ENCODE measurements at regions not wholly inside any gene's neighbourhood (a gene's known extent, or its start where the extent isn't known, plus 50 kb on each side); places are given as distances from the start of the nearest gene placed in this dataset.

DNA sequence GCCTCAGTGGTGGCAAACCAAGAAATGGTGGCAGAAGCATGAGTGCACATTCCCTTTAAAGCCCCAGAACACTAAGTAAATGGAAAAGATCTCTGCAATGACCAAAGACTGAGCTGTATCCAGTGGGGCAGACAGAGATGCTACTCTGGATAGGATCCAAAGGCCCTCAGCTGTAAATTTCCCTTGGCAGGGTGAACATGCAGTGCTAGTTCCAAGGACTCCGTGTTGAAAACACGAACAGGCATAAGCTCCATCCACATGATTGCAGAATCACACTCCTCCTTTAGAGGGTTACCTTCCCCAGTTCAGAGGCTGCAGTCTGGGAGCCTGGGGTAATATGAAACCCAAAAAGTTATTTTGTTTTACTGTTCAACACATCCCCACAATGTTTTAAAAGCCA, 98.6 kb upstream of the KLF7 start:
- Histone ChIP-seq H3K4me1 (ENCODE audit: control insufficient read depth in 1 of 2, insufficient read depth in 2 of 2, low read depth in 1 of 2, low read length in 1 of 2) (peaks cover 4 to 6% of the 10 kb centered on the region in 2 experiments; a peak in 3 of 4 replicates), H3K9me2 (no peaks in the 10 kb centered on the region), H4K20me1 (ENCODE audit: insufficient read depth) (no peaks in the 10 kb centered on the region), H3K36me3 (replicated peaks in 1 of 2; ENCODE audit: control insufficient read depth in 1 of 2, insufficient read depth in 2 of 2, low read length in 1 of 2) (no peaks in the 10 kb centered on the region), H2AFZ (ENCODE audit: low read depth) (no peak overlapping the region), H3F3A (replicated peaks; ENCODE audit: insufficient read depth) (peaks cover 3% of the 10 kb centered on the region), H3K4me2 (no peak overlapping the region), H3K9me3 (no peaks in the 10 kb centered on the region), H3K27ac (ENCODE audit: low read depth in 2 of 2, low read length in 1 of 2) (no peak overlapping the region), H3K4me3 (ENCODE audit: low read depth in 2 of 2, low read length in 1 of 2) (no peak overlapping the region), H3K79me2 (ENCODE audit: insufficient read depth) (no peaks in the 10 kb centered on the region), H3K9ac (no peak overlapping the region), H3K27me3 (ENCODE audit: insufficient read depth) (no peaks in the 10 kb centered on the region)
- ChIA-PET POLR2A (no interaction called here), CTCF (interaction anchor here (1.7 kb wide), 1 partner anchor 19 kb away, joined by 3 read pairs; no protein-coding TSS in a partner anchor)
- WGBS (ENCODE audit: low lambda C conversion rate) = 100% methylated on average over 2 of the region's 2 CpGs
- TF ChIP-seq TAF1 (IDR thresholded peaks at IDR 0.05; ENCODE audit: borderline replicate concordance, low read depth, low read length) (no peak), RXRA (IDR thresholded peaks at IDR 0.05; ENCODE audit: borderline replicate concordance, low read depth) (no peak), EZH2phosphoT487 (IDR thresholded peaks at IDR 0.05; ENCODE audit: borderline replicate concordance, low read depth) (no peak), YY1 (IDR thresholded peaks at IDR 0.05; ENCODE audit: low read depth) (no peak), GABPA (IDR thresholded peaks at IDR 0.05; ENCODE audit: low read depth) (no peak), POLR2AphosphoS5 (IDR thresholded peaks at IDR 0.05; ENCODE audit: low read depth, low read length) (no peak), MAX (IDR thresholded peaks at IDR 0.05; ENCODE audit: low read depth) (no peak), USF2 (IDR thresholded peaks at IDR 0.05; ENCODE audit: borderline replicate concordance, low read depth, low read length) (no peak), NRF1 (IDR thresholded peaks at IDR 0.05; ENCODE audit: low read depth, low read length) (no peak), IRF3 (IDR thresholded peaks at IDR 0.05; ENCODE audit: low read depth, low read length) (no peak)
- TF ChIP-seq, protein P1, sequence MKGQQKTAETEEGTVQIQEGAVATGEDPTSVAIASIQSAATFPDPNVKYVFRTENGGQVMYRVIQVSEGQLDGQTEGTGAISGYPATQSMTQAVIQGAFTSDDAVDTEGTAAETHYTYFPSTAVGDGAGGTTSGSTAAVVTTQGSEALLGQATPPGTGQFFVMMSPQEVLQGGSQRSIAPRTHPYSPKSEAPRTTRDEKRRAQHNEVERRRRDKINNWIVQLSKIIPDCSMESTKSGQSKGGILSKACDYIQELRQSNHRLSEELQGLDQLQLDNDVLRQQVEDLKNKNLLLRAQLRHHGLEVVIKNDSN (IDR thresholded peaks at IDR 0.05; ENCODE audit: borderline replicate concordance, low read depth) = no peak
- DNase-seq = no peak

DNA sequence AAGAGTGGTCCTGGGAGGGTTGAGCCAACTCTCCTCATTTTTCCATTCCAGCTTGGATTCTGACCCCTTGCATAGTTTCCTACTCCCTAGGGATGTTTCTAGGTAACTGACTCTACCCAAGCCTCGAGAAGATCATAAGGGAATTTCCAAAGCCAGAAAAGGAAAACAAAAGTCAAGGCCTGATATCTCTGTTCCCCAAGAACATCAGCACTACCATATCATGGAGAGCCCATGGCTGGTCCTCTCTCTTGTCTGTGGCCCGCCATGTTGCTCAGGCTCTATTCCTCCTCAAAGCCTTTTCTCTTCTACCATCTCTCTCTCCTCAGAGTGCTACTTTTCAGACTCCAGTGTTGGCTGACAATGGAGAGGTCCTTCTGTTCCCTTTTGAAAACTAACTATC, 99.6 kb upstream of the KLF7 start:
- Histone ChIP-seq H3F3A (replicated peaks; ENCODE audit: insufficient read depth) (no peaks in the 10 kb centered on the region), H3K36me3 (replicated peaks in 1 of 2; ENCODE audit: control insufficient read depth in 1 of 2, insufficient read depth in 2 of 2, low read length in 1 of 2) (no peaks in the 10 kb centered on the region), H4K20me1 (ENCODE audit: insufficient read depth) (no peaks in the 10 kb centered on the region), H2AFZ (ENCODE audit: low read depth) (no peak overlapping the region), H3K9me3 (no peaks in the 10 kb centered on the region), H3K4me3 (ENCODE audit: low read depth in 2 of 2, low read length in 1 of 2) (no peak overlapping the region), H3K9ac (no peak overlapping the region), H3K27me3 (ENCODE audit: insufficient read depth) (no peaks in the 10 kb centered on the region), H3K4me2 (no peak overlapping the region), H3K9me2 (no peaks in the 10 kb centered on the region), H3K27ac (ENCODE audit: low read depth in 2 of 2, low read length in 1 of 2) (no peak overlapping the region), H3K4me1 (ENCODE audit: control insufficient read depth in 1 of 2, insufficient read depth in 2 of 2, low read depth in 1 of 2, low read length in 1 of 2) (peaks cover 0 to 4% of the 10 kb centered on the region in 2 experiments; a peak in 3 of 4 replicates), H3K79me2 (ENCODE audit: insufficient read depth) (no peaks in the 10 kb centered on the region)
- TF ChIP-seq SMC3 (IDR thresholded peaks at IDR 0.05; ENCODE audit: low read depth, low read length) (no peak), CTCF (IDR thresholded peaks at IDR 0.05) (no peak), TAF1 (IDR thresholded peaks at IDR 0.05; ENCODE audit: borderline replicate concordance, low read depth, low read length) (no peak), FOSL2 (IDR thresholded peaks at IDR 0.05; ENCODE audit: borderline replicate concordance, low read depth) (no peak)
- TF ChIP-seq, protein P2, sequence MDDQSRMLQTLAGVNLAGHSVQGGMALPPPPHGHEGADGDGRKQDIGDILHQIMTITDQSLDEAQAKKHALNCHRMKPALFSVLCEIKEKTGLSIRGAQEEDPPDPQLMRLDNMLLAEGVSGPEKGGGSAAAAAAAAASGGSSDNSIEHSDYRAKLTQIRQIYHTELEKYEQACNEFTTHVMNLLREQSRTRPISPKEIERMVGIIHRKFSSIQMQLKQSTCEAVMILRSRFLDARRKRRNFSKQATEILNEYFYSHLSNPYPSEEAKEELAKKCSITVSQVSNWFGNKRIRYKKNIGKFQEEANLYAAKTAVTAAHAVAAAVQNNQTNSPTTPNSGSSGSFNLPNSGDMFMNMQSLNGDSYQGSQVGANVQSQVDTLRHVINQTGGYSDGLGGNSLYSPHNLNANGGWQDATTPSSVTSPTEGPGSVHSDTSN (IDR thresholded peaks at IDR 0.05) = no peak
- POLR2A ChIA-PET = interaction anchor here (1.0 kb wide), 1 partner anchor 99 kb away, joined by 4 read pairs; the partner anchor contains the start of gene KLF7
- CTCF ChIA-PET = interaction anchor here (1.8 kb wide), 1 partner anchor 20 kb away, joined by 6 read pairs; no protein-coding TSS in a partner anchor
- DNase-seq = no peak
- WGBS (ENCODE audit: low lambda C conversion rate) = 93% methylated on average over 2 of the region's 2 CpGs
